WTC11 (cell line): ENCODE measurements at regions not wholly inside any gene's neighbourhood (a gene's known extent, or its start where the extent isn't known, plus 50 kb on each side); places are given as distances from the start of the nearest gene placed in this dataset.

Source experiments
- ETV6 ChIP-seq: sonication (generic); formaldehyde crosslinking; IDR thresholded peaks from 2 replicates; pipeline ENCODE4 v1.8.1; 2022; ENCODE audit warnings: mild to moderate bottlenecking, missing genetic modification reagents
- GABPB1 ChIP-seq: sonication (generic); formaldehyde crosslinking; IDR thresholded peaks from 2 replicates; pipeline ENCODE4 v1.8.1; 2023; ENCODE audit warnings: mild to moderate bottlenecking, missing genetic modification reagents
- JUN ChIP-seq: sonication (generic); formaldehyde crosslinking; IDR thresholded peaks from 2 replicates; pipeline ENCODE4 v1.8.0; 2023; ENCODE audit warnings: mild to moderate bottlenecking, missing genetic modification reagents
- NR1H2 ChIP-seq: sonication (generic); formaldehyde crosslinking; IDR thresholded peaks from 2 replicates; pipeline ENCODE4 v1.9.0; 2021; ENCODE audit warnings: mild to moderate bottlenecking, moderate library complexity, missing genetic modification reagents
- NR3C1 ChIP-seq: sonication (generic); formaldehyde crosslinking; conservative IDR thresholded peaks from 2 replicates; pipeline ENCODE4 v1.8.1; 2023; ENCODE audit warnings: low read depth, mild to moderate bottlenecking, missing genetic modification reagents
- SP1 ChIP-seq: sonication (generic); formaldehyde crosslinking; conservative IDR thresholded peaks from 2 replicates; pipeline ENCODE4 v1.8.1; 2022; ENCODE audit warnings: missing genetic modification reagents
- TCF7 ChIP-seq: sonication (generic); formaldehyde crosslinking; IDR thresholded peaks from 2 replicates; pipeline ENCODE4 v1.8.0; 2022; ENCODE audit warnings: mild to moderate bottlenecking, low read depth, missing genetic modification reagents, moderate library complexity
- TEAD1 ChIP-seq: sonication (generic); formaldehyde crosslinking; IDR thresholded peaks from 2 replicates; pipeline ENCODE4 v1.8.0; 2022; ENCODE audit warnings: mild to moderate bottlenecking, missing genetic modification reagents
- ZNF396 ChIP-seq: fragments of 250-450 bp; sonication (Bioruptor Pico); IDR thresholded peaks from 2 replicates; pipeline ENCODE4 v1.8.0; 2021; ENCODE audit warnings: mild to moderate bottlenecking, moderate library complexity, borderline replicate concordance
- TF ChIP-seq, protein P1 (sequence below): fragments of 200-600 bp; IDR thresholded peaks from 2 replicates; pipeline ENCODE4 v1.8.0; 2022; ENCODE audit warnings: antibody characterized with exemption
- TF ChIP-seq, protein P2 (sequence below): sonication (generic); formaldehyde crosslinking; conservative IDR thresholded peaks from 2 replicates; pipeline ENCODE4 v1.8.1; 2023; ENCODE audit warnings: mild to moderate bottlenecking, low read depth, missing genetic modification reagents, moderate library complexity
- TF ChIP-seq, protein P3 (sequence below): sonication (generic); formaldehyde crosslinking; IDR thresholded peaks from 2 replicates; pipeline ENCODE4 v1.8.1; 2023; ENCODE audit warnings: mild to moderate bottlenecking, missing genetic modification reagents, moderate library complexity
- TF ChIP-seq, protein P4 (sequence below): sonication (generic); formaldehyde crosslinking; IDR thresholded peaks from 2 replicates; pipeline ENCODE4 v1.8.1; 2023; ENCODE audit warnings: mild to moderate bottlenecking, missing genetic modification reagents, moderate library complexity

DNA sequence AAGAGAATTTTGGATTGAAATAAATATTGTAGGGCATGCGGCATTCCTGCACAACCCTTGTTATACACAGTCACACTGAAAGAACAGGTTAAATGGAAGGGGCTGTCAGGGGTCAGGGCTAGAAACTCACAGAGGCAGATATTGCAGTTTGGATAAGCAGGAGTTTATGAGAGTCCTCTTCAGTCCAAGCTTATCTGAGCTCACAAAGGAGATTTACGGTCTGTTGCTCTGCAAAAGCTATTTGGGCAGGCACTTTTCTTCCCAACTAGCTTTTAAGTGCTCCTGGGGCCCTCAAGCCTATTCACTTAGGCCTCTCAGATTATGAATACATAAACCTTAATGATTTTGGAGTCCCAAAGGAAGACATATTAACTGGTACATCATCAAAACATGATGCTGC lies 156.2 kb downstream of the SOX4 start:
- TF ChIP-seq NR1H2 (CRISPR knock-in tag) (no peak), NR3C1 (CRISPR knock-in tag) (no peak), JUN (CRISPR knock-in tag) (no peak), ETV6 (no peak), ZNF396 (CRISPR knock-in tag) (no peak), TCF7 (CRISPR knock-in tag) (no peak), TEAD1 (CRISPR knock-in tag) (no peak), GABPB1 (CRISPR knock-in tag) (no peak), SP1 (no peak)
- TF ChIP-seq, protein P1, sequence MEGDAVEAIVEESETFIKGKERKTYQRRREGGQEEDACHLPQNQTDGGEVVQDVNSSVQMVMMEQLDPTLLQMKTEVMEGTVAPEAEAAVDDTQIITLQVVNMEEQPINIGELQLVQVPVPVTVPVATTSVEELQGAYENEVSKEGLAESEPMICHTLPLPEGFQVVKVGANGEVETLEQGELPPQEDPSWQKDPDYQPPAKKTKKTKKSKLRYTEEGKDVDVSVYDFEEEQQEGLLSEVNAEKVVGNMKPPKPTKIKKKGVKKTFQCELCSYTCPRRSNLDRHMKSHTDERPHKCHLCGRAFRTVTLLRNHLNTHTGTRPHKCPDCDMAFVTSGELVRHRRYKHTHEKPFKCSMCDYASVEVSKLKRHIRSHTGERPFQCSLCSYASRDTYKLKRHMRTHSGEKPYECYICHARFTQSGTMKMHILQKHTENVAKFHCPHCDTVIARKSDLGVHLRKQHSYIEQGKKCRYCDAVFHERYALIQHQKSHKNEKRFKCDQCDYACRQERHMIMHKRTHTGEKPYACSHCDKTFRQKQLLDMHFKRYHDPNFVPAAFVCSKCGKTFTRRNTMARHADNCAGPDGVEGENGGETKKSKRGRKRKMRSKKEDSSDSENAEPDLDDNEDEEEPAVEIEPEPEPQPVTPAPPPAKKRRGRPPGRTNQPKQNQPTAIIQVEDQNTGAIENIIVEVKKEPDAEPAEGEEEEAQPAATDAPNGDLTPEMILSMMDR: no peak
- TF ChIP-seq, protein P2, sequence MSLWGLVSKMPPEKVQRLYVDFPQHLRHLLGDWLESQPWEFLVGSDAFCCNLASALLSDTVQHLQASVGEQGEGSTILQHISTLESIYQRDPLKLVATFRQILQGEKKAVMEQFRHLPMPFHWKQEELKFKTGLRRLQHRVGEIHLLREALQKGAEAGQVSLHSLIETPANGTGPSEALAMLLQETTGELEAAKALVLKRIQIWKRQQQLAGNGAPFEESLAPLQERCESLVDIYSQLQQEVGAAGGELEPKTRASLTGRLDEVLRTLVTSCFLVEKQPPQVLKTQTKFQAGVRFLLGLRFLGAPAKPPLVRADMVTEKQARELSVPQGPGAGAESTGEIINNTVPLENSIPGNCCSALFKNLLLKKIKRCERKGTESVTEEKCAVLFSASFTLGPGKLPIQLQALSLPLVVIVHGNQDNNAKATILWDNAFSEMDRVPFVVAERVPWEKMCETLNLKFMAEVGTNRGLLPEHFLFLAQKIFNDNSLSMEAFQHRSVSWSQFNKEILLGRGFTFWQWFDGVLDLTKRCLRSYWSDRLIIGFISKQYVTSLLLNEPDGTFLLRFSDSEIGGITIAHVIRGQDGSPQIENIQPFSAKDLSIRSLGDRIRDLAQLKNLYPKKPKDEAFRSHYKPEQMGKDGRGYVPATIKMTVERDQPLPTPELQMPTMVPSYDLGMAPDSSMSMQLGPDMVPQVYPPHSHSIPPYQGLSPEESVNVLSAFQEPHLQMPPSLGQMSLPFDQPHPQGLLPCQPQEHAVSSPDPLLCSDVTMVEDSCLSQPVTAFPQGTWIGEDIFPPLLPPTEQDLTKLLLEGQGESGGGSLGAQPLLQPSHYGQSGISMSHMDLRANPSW: no peak
- TF ChIP-seq, protein P3, sequence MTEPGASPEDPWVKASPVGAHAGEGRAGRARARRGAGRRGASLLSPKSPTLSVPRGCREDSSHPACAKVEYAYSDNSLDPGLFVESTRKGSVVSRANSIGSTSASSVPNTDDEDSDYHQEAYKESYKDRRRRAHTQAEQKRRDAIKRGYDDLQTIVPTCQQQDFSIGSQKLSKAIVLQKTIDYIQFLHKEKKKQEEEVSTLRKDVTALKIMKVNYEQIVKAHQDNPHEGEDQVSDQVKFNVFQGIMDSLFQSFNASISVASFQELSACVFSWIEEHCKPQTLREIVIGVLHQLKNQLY (CRISPR knock-in tag): no peak
- TF ChIP-seq, protein P4, sequence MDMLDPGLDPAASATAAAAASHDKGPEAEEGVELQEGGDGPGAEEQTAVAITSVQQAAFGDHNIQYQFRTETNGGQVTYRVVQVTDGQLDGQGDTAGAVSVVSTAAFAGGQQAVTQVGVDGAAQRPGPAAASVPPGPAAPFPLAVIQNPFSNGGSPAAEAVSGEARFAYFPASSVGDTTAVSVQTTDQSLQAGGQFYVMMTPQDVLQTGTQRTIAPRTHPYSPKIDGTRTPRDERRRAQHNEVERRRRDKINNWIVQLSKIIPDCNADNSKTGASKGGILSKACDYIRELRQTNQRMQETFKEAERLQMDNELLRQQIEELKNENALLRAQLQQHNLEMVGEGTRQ: no peak
